ENCODE measurements at regions not wholly inside any gene's neighbourhood (a gene's known extent, or its start where the extent isn't known, plus 50 kb on each side); places are given as distances from the start of the nearest gene placed in this dataset.

- Mint-ChIP-seq H3K9me3 (ENCODE audit: insufficient read depth) (no peaks in the 10 kb centered on the region), H3K4me3 (no peak overlapping the region), H3K36me3 (ENCODE audit: low read depth) (no peaks in the 10 kb centered on the region), H3K27ac (no peak overlapping the region), H3K27me3 (ENCODE audit: low read depth) (peaks cover 3% of the 10 kb centered on the region), H3K4me1 (ENCODE audit: low read depth) (no peaks in the 10 kb centered on the region)
- DNase-seq (no peak), ATAC-seq (no peak)
- POLR2A ChIA-PET, result no interaction called here
- CTCF ChIA-PET, result no interaction called here
Observed at GRCh38 chr5:2012885-2013284, 130.2 kb upstream of the IRX4 start.

DNA sequence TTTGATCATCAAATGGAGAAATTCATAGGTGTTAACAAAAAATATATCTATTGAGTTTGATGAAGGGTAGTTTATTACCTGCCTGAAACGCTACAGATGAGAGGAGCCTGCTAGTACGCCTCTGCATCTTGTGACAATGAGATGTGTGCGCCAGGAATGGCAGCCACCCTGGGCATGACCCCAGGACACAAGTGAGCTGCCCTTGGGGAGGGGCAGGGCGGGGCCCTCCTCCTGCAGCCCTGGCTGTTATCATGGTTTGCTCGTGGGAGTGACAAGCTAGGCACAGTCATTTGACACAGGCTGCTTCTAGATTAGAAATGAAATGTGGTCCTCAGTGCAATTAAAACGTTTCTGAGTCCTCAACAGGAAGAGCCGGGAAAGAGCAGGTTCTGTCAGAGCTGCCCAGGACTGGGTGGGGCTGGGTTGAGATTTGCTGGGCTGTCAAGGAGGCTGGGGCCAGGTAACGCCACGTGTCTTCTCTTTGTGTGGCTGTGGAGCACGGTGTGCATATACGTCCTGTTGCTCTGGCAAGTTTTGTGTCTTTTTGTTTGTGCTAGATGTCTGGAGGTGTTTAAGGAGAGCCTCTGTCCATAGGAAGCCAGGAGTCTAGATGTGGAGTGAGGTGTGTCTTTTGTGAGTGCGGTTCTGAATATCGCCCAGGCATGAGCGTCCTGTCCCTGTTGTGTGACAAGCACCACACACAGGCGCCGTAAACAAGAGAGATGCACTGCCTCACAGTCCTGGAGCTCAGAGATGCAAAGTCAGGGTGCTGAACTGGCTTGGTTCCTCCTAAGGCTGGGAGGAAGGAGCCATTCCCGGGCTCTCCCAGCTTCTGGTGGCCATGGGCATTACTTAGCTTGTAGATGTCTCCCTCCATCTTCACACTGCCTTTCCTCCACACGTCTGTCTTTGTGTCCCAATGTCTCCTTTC lies 129.0 kb upstream of the IRX4 start:
- ATAC-seq (no peak), DNase-seq (no peak)
- Mint-ChIP-seq H3K9me3 (ENCODE audit: insufficient read depth) (no peaks in the 10 kb centered on the region), H3K27ac (no peak overlapping the region), H3K4me3 (no peak overlapping the region), H3K27me3 (ENCODE audit: low read depth) (peaks cover 3% of the 10 kb centered on the region), H3K36me3 (ENCODE audit: low read depth) (no peaks in the 10 kb centered on the region), H3K4me1 (ENCODE audit: low read depth) (no peaks in the 10 kb centered on the region)
- ChIA-PET POLR2A (no interaction called here), CTCF (no interaction called here)

DNA sequence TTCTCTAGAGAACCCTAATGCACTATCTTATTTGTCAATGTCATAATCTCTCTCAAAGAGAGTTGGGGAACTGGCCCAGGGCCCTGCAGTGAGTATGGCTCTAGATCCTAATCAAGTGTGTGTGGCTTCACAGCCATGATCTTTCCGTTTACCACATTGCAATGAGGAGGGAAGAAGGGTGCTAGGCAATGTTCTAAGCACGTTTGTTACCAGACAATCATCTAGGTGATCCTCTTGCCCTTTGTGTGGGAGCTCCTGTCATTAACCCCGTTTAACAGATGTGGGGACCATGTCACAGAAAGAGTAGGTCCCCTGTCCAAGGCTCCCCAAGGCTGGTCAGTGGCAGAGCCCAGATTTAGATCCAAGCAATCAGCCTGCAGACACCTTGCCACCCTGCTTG lies 128.2 kb upstream of the IRX4 start:
- Mint-ChIP-seq H3K4me1 (ENCODE audit: low read depth) (no peaks in the 10 kb centered on the region), H3K27me3 (ENCODE audit: low read depth) (peaks cover 3% of the 10 kb centered on the region), H3K4me3 (no peak overlapping the region), H3K27ac (no peak overlapping the region), H3K9me3 (ENCODE audit: insufficient read depth) (no peaks in the 10 kb centered on the region), H3K36me3 (ENCODE audit: low read depth) (no peaks in the 10 kb centered on the region)
- ATAC-seq (no peak), DNase-seq (no peak)
- CTCF ChIA-PET, result no interaction called here
- POLR2A ChIA-PET, result no interaction called here

DNA sequence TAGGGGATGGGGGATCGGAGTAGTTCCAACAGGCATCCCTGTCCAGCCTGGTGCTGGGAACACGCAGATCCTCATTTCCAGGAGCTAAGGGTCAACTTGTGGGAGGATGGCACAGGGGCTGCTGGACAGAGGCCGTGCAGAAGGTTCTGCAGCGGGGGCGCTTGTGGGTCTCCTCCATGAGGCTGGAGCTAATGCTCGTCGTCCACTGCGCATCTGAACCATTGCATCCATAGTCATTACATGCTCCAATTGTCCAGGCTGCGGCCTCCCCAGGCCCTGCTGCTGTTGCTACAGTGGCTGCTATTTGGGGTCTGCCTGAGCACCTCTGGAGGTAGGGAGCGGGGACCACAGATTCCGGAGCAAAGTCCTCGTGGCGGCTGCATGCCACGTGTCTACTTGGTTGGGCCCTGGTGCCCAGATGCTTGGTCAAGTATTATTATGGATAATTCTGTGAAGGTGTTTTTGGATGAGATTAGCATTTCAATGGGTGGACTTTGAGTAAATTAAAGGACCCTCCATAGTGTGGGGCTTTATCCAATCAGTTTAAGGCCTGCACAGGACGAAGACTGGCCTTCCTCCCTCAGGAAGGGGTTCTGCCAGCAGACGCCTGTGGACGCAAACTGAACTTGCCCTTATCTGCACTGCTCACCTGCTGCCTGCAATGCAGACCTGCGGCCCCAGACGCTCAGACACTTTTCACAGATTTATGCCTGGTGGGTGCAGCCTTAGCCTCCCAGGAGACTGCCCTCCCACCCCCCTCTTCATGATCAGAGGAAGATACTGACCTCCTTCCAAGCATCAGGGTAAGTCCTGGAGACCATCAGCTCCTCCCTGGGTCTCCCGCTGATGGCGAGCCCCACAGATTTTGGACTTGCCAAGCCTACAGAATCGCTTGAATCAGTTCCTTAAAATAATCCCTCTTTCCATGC lies 127.5 kb upstream of the IRX4 start:
- Mint-ChIP-seq H3K4me1 (ENCODE audit: low read depth) (no peaks in the 10 kb centered on the region), H3K4me3 (no peak overlapping the region), H3K27ac (no peak overlapping the region), H3K9me3 (ENCODE audit: insufficient read depth) (no peaks in the 10 kb centered on the region), H3K27me3 (ENCODE audit: low read depth) (peaks cover 3% of the 10 kb centered on the region), H3K36me3 (ENCODE audit: low read depth) (no peaks in the 10 kb centered on the region)
- DNase-seq (no peak), ATAC-seq (no peak)
- ChIA-PET CTCF (no interaction called here), POLR2A (no interaction called here)

GRCh38 chr5:2008851-2009629 lies 126.3 kb upstream of the IRX4 start:
- ChIA-PET POLR2A (interaction anchor here (0.5 kb wide), 1 partner anchor 280 kb away, joined by 3 read pairs; no protein-coding TSS in a partner anchor), CTCF (no interaction called here)
- no peaks in the 10 kb centered on the region for H3K4me1 Mint-ChIP-seq (ENCODE audit: low read depth)
- ATAC-seq, result no peak
- peaks cover 3% of the 10 kb centered on the region for H3K27me3 Mint-ChIP-seq (ENCODE audit: low read depth)
- no peak overlapping the region for H3K4me3 Mint-ChIP-seq
- no peaks in the 10 kb centered on the region for H3K9me3 Mint-ChIP-seq (ENCODE audit: insufficient read depth)
- H3K36me3 Mint-ChIP-seq (ENCODE audit: low read depth), result no peaks in the 10 kb centered on the region
- no peak overlapping the region for H3K27ac Mint-ChIP-seq
- DNase-seq, result no peak

DNA sequence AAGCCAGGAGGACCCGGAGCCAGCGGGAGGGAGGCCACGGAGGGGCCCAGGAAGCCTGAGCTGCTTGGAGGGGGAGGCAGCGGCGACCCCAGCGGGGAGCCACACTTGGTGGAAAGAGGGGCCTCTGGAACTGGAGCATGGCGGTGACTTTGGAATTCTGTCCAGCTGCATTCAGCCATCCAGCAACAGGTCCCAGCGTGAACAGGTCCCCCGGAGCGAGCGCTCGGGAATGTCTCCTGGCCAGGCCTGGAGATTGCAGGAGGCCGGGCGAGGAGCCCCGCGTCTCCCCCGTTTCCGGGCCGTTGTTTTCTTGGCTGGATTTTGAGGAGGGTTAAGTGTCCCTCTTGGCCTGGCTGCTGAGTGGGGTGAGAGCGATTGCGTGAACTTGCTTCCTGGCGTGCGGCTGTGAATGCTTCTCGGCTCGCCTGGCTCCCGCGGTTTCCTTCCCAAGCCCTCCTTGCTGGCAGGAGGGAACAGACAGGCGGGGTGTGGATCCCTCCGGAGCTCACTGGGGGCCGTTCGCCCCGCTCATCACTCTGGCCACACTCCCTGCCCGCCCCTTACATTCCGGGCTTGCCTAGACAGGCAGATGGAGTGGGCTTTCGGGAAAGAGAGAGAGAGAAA lies 125.3 kb upstream of the IRX4 start:
- DNase-seq, result no peak
- Mint-ChIP-seq H3K27me3 (ENCODE audit: low read depth) (peaks cover 3% of the 10 kb centered on the region), H3K36me3 (ENCODE audit: low read depth) (no peaks in the 10 kb centered on the region), H3K27ac (no peak overlapping the region), H3K9me3 (ENCODE audit: insufficient read depth) (no peaks in the 10 kb centered on the region), H3K4me3 (no peak overlapping the region), H3K4me1 (ENCODE audit: low read depth) (no peaks in the 10 kb centered on the region)
- no peak for ATAC-seq
- CTCF ChIA-PET, result no interaction called here
- POLR2A ChIA-PET, result no interaction called here

DNA sequence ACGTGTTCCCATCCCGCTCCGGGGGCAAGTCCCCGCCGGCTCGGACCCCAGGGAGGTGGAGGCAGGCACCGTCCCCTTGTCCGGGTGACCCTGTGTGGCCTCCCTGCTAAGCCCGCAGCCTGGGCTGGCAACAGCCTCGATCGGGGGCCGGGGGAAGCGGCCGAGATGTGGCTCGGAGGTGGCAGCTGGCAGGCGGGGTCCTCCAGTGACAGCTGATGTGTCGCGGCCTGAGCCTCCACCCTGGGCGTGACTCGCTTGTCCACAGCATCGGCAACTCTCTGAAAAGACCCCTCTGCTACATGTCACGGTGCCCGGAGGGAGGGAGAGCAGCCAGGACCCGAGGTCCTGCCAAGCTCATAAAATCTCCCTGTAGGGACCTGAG lies 124.8 kb upstream of the IRX4 start:
- Mint-ChIP-seq H3K36me3 (ENCODE audit: low read depth) (no peaks in the 10 kb centered on the region), H3K9me3 (ENCODE audit: insufficient read depth) (no peaks in the 10 kb centered on the region), H3K27me3 (ENCODE audit: low read depth) (peaks cover 3% of the 10 kb centered on the region), H3K27ac (no peak overlapping the region), H3K4me1 (ENCODE audit: low read depth) (no peaks in the 10 kb centered on the region), H3K4me3 (no peak overlapping the region)
- DNase-seq (no peak), ATAC-seq (no peak)
- POLR2A ChIA-PET, result no interaction called here
- CTCF ChIA-PET, result no interaction called here

GRCh38 chr5:2006971-2007291 lies 124.2 kb upstream of the IRX4 start:
- POLR2A ChIA-PET, result no interaction called here
- Mint-ChIP-seq H3K27me3 (ENCODE audit: low read depth) (peaks cover 3% of the 10 kb centered on the region), H3K36me3 (ENCODE audit: low read depth) (no peaks in the 10 kb centered on the region), H3K4me3 (no peak overlapping the region), H3K9me3 (ENCODE audit: insufficient read depth) (no peaks in the 10 kb centered on the region), H3K4me1 (ENCODE audit: low read depth) (no peaks in the 10 kb centered on the region), H3K27ac (no peak overlapping the region)
- ATAC-seq, result no peak
- no peak for DNase-seq
- CTCF ChIA-PET, result no interaction called here

DNA sequence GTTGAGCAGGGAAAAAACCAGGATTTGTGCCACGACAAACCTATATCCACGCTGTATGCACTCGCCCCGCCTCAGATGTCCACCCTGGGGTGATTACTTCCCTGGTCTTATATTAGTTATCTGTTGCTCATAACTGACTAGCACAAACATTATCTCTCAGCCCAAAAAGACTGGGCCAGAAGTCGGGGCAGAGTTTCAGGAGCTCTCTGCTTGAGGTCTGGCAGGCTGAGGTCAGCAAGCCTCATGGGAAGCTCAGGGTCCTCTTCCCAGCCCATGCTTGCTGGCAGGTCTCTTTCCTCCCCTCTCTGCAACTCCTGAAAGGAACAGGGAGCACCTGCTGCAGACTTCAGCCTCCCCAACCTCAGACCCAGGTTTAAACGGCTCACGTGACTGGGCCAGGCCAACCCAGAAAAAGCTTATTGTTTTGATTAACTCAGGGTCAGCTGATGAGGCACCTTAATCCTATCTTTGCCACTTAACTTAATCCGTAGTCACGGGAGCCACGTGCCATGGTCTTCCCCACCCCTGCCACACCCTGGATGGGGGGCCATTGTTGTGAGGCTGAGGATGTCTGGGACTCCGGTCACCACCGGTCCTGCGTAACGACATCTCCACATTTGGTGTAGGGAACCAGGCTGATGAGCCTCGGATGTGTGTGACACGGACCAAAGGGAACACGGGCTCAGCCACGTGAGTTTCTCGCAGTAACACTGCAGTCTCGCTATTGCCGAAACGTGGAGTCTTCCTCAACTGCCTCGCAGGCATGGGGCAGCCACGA lies 123.7 kb upstream of the IRX4 start:
- Mint-ChIP-seq H3K9me3 (ENCODE audit: insufficient read depth) (no peaks in the 10 kb centered on the region), H3K27me3 (ENCODE audit: low read depth) (peaks cover 3% of the 10 kb centered on the region), H3K27ac (no peak overlapping the region), H3K4me1 (ENCODE audit: low read depth) (no peaks in the 10 kb centered on the region), H3K36me3 (ENCODE audit: low read depth) (no peaks in the 10 kb centered on the region), H3K4me3 (no peak overlapping the region)
- ChIA-PET POLR2A (no interaction called here), CTCF (no interaction called here)
- DNase-seq (no peak), ATAC-seq (no peak)

DNA sequence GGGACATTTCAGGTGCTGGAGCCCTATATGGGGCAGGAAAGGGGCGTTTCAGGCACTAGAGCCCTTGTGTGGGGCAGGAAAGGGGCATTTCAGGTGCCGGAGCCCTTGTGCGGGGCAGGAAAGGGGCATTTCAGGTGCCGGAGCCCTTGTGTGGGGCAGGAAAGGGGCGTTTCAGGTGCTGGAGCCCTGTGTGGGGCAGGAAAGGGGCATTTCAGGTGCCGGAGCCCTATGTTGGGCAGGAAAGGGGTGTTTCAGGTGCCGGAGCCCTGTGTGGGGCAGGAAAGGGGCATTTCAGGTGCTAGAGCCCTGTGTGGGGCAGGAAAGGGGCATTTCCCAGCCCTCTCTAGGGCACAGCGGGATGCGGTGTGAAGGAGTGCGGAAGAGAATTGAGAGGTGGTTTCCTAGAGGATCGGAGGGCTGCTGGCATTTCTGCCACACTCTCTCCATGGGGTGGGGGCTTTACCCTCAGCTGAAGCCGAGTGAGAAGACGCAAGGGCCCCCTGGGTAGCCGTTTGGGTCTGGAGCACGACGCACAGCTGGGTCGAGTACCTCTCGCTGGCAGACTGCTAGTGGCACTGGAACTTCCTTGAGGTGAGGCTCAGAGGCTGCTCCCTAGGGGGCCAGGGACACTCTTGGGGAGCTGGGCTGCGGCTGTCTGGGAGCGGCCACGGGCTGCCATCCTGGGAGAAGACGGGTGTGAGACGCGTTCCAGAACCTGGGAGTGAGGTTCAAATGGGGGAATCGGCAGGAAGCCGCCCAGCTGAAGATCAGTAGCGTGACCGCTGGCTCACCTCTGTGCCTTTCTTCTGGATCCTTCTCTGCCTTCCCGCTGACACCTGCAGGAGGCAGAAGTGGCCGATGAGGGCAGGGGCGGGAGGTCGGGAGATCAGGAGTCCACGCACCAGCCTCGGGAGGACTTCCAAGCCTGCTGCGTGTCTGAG lies 122.6 kb upstream of the IRX4 start:
- Mint-ChIP-seq H3K9me3 (ENCODE audit: insufficient read depth) (no peaks in the 10 kb centered on the region), H3K4me1 (ENCODE audit: low read depth) (no peaks in the 10 kb centered on the region), H3K27ac (no peak overlapping the region), H3K36me3 (ENCODE audit: low read depth) (no peaks in the 10 kb centered on the region), H3K4me3 (no peak overlapping the region), H3K27me3 (ENCODE audit: low read depth) (peaks cover 3% of the 10 kb centered on the region)
- CTCF ChIA-PET, result no interaction called here
- ATAC-seq, result no peak
- no peak for DNase-seq
- POLR2A ChIA-PET, result no interaction called here
